RWPE1 (cell line): ENCODE measurements at regions not wholly inside any gene's neighbourhood (a gene's known extent, or its start where the extent isn't known, plus 50 kb on each side); places are given as distances from the start of the nearest gene placed in this dataset.

Source experiments
- CTCF ChIA-PET: fragments of 350-600 bp; sonication (Branson Sonifier 250); formaldehyde crosslinking; extraction: SDS; loops from one replicate; lab custom pipeline; 2021; lab: Yijun Ruan, JAX
- POLR2A ChIA-PET: fragments of 400-600 bp; formaldehyde crosslinking; extraction: SDS; loops from one replicate; lab custom pipeline; 2020; ENCODE audit warnings: antibody characterized with exemption; ENCODE audit not compliant: low non-redundant PET; lab: Yijun Ruan, JAX
- DNase-seq: peaks from one replicate; pipeline ENCODE4 v3.0.0; 2012; ENCODE audit warnings: low spot score
- H3K27ac ChIP-seq: fragments of 450-650 bp; 2 replicates; pipeline ENCODE4 v1.5.1; 2017
- CTCF ChIP-seq: fragments of 450-650 bp; conservative IDR thresholded peaks from 2 replicates; pipeline ENCODE4 v1.5.1; 2017; ENCODE audit warnings: low read depth, mild to moderate bottlenecking

- ChIA-PET CTCF (interaction anchor here (1.2 to 1.6 kb wide), 2 partner anchors 10 to 144 kb away, joined by 3 to 8 read pairs; no protein-coding TSS in a partner anchor), POLR2A (no interaction called here)
- no peak for TF ChIP-seq CTCF
- no peak for DNase-seq
- H3K27ac ChIP-seq, result no peak overlapping the region
Measured at GRCh38 chr1:219668446-219668845, 55.5 kb upstream of the ZC3H11B start.

GRCh38 chr1:219666242-219666641 is 53.3 kb upstream of the ZC3H11B start:
- CTCF ChIA-PET, result interaction anchor here (0.6 to 2.4 kb wide), 3 partner anchors 98 to 284 kb away, joined by 3 to 10 read pairs (median 4); no protein-coding TSS in a partner anchor
- no peak overlapping the region for H3K27ac ChIP-seq
- POLR2A ChIA-PET, result no interaction called here
- no peak for TF ChIP-seq CTCF
- DNase-seq, result no peak

GRCh38 chr1:219665089-219665488 is 52.2 kb upstream of the ZC3H11B start:
- no peak overlapping the region for H3K27ac ChIP-seq
- CTCF ChIA-PET, result interaction anchor here (2.4 kb wide), 1 partner anchor 147 kb away, joined by 10 read pairs; no protein-coding TSS in a partner anchor
- no peak for DNase-seq
- TF ChIP-seq CTCF, result no peak
- POLR2A ChIA-PET, result no interaction called here

- CTCF ChIA-PET, result interaction anchor here (2.4 kb wide), 1 partner anchor 148 kb away, joined by 10 read pairs; no protein-coding TSS in a partner anchor
- POLR2A ChIA-PET, result no interaction called here
- no peak for TF ChIP-seq CTCF
- H3K27ac ChIP-seq, result no peak overlapping the region
- no peak for DNase-seq
Measured at GRCh38 chr1:219664310-219665029, 51.6 kb upstream of the ZC3H11B start.
